HG03196 (cell line): ENCODE measurements at regions not wholly inside any gene's neighbourhood (a gene's known extent, or its start where the extent isn't known, plus 50 kb on each side); places are given as distances from the start of the nearest gene placed in this dataset.

Experiments
- ATAC-seq: cut with Tn5 transposase; IDR thresholded peaks from one replicate; pipeline ENCODE4 v1.9.1; 2021; ENCODE audit not compliant: unreplicated experiment

DNA sequence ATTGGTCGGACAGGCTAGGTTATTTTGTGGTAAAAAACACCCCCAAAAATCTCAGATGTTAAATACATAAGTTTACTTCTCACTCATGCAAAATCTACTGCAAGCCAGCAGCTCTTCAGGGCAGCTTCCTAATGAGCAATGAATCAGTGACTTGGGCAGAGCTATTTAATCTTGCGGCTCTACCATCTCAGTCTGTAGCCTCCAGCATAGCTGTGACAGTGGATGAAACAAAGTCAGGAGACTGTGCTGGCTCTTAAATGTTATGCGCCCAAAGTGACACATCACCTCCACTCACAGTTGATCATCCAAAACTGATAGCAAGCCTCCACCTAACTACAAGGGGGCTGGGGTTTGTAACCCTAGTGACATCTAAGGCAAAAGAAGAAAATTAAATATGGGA is 571.9 kb downstream of the METTL4 start:
- no peak for ATAC-seq

DNA sequence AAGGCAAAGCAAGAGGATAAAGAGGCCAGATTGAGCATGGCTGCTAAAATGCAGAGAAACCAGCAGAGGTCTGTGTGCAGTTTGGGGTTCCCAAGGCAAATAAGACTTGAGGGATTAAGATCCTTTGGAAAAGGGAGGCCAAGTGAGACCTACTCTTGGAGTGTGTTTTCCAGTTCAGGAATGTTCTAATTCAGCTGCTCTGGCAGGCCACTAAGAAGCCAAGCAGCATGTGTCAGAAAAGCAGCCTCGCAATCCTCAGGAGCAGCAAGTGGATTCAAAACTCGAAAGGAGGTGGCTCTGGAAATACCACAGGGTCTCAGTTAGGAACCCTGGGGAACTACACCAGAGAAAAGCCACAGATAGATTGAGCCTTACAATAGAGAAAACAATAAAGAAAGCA is 569.2 kb downstream of the METTL4 start:
- no peak for ATAC-seq

- no peak for ATAC-seq
Measured at GRCh38 chr18:2002604-2003003, 568.7 kb downstream of the METTL4 start.

DNA sequence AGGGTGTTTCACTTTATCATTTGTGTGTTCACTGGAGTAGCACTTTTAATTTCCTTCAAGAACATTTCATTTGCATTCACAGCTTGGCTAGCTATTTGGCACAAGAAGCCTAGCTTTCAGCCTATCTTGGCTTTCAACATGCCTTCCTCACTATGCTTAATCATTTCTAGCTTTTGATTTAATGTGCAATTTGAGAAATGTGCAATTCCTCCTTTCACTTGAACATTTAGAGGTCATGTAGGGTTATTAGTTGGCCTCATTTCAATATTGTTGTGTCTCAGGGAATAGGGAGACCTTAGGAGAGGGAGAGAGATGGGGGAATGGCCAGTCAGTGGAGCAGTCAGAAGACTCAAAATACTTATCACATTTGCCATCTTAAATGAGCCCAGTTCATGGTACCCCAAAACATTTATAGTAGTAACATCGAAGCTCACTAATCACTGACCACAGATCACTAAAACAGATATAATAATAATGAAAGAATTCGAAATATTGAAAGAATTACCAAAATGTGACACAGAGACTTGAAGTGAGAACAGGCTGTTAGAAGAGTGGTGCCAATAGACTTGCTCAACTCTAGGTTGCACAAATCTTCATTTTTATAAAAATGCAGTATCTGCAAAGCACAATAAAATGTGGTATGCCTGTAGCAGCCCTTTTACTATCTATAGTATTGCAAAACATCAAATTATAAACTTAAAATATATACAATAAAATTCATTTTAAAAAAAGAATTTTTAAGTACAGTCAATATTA is 561.2 kb downstream of the METTL4 start:
- no peak for ATAC-seq

DNA sequence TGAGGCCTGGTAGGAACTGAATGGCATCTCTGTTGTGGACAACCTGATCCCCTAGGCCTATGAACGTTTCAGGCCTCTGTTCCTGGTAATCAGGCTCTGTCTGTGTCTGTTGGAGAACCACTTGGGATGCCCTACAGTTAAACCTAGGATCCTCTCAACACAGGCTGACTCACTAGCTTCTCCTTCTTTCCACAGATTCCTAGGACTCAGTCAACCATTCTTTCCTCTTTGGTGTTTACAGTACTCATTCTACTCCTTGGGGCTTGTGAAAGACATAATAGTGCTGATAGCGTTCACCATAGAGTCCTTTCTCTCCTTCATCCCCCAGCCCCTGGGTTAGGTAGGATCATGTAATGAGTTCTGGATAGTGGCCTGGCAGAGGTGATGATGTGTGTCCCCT is 544.3 kb downstream of the METTL4 start:
- no peak for ATAC-seq

GRCh38 chr18:2027756-2028155 is 543.5 kb downstream of the METTL4 start:
- ATAC-seq, result no peak

GRCh38 chr18:2028986-2029385 is 542.3 kb downstream of the METTL4 start:
- no peak for ATAC-seq

- ATAC-seq, result no peak
Measured at GRCh38 chr18:2030647-2031046, 540.7 kb downstream of the METTL4 start.

DNA sequence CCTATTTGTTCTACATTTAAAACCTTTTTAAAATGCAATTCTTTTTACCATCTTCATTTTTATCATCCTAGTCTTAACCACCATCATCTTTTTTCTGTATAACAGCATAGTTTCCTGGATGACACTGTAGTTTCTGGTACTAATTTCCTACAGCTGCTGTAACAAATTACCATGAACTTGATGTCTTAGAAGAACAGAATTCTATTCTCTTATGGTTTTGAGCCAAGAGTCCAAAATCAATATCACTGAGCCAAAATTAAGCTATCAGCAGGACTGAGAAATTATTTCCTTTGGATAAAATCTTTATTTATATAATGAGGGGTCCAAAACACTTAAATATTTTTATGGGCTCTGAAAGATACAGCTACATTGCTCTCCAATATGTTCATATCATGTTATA is 539.3 kb downstream of the METTL4 start:
- ATAC-seq, result no peak

DNA sequence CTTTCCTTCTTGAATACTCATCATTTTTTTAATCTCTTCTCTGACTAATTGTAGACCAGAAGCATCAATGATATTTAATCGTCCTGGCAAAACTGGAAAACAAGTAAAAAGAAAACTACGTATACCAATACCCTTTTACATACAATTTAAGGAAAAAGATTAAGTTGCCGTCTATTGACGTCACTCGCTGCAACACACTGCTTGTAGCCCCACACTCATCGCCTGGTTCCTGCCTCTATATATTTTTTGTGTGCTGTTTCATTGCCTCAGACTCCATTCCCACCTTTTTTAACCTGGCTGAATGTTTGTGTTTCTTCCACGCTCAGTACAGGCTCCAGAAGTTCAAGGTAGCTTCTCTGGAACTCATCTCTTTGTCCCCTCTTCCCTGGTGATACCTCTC is 536.2 kb downstream of the METTL4 start:
- no peak for ATAC-seq

- no peak for ATAC-seq
Measured at GRCh38 chr18:2036086-2036485, 535.2 kb downstream of the METTL4 start.

DNA sequence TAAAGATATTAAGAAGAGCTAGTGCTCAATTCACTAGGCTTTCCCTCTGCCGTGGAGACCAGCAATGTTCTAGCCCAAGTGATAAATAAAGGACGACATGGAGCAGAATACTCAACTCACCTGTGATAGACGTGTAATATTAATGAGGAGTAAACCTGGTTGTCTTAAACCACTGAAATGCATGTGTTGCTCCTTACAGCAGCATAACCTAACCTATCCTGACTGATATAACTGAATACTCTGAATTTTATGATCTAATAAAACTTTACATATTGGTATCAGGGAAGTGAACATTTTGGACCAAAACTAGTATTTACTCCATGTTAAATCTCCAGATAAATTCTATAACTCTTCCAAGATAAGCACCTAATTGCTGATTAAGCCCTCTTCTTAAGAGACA is 531.0 kb downstream of the METTL4 start:
- ATAC-seq, result no peak

GRCh38 chr18:2049986-2050385 is 521.3 kb downstream of the METTL4 start:
- ATAC-seq, result no peak

- ATAC-seq, result no peak
Measured at GRCh38 chr18:2050702-2051201, 520.6 kb downstream of the METTL4 start.

GRCh38 chr18:2053490-2054089 is 517.7 kb downstream of the METTL4 start:
- ATAC-seq, result no peak

- ATAC-seq, result no peak
Measured at GRCh38 chr18:2059336-2059735, 512.0 kb downstream of the METTL4 start.

GRCh38 chr18:2060086-2060485 is 511.2 kb downstream of the METTL4 start:
- no peak for ATAC-seq

GRCh38 chr18:2070631-2071030 is 500.7 kb downstream of the METTL4 start:
- no peak for ATAC-seq

DNA sequence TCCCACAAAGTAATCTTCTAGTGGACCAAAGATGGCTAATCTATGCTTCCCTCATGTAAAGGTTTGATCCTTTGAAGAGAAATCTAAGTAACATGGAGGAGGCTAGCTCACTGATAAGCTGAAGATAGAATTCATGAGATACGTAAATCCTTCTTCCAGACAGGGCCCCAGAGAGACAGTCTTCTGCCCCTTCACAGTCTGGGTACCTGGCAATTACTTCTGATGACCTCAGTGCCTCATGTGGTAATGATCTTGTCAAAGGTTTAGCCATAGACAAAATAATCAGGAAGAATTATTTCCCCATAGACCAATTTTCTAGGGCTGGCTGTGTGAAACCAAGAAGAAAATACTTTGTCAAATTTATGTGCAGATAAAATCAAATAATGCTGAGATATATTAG is 495.8 kb downstream of the METTL4 start:
- no peak for ATAC-seq

GRCh38 chr18:2082676-2083075 is 488.6 kb downstream of the METTL4 start:
- ATAC-seq, result no peak

DNA sequence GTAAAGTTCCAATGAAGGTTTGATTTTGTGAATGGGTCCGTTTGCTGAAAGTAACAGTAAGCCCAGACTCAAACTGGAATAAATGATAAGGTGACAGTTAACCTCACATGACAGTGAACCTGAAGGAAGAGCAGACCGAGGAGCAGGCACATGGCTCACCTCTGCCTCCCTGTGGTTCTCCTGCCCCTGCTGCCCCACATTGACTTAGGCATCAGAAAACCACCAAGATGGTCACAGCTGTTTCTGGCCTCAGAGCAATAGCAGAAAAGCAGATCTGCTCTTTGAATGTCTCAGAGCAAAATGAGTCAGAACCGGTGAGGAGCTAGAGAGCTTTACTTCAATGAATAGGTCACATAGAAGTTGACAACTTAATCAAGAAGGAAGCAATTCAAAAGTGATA is 487.6 kb downstream of the METTL4 start:
- no peak for ATAC-seq

DNA sequence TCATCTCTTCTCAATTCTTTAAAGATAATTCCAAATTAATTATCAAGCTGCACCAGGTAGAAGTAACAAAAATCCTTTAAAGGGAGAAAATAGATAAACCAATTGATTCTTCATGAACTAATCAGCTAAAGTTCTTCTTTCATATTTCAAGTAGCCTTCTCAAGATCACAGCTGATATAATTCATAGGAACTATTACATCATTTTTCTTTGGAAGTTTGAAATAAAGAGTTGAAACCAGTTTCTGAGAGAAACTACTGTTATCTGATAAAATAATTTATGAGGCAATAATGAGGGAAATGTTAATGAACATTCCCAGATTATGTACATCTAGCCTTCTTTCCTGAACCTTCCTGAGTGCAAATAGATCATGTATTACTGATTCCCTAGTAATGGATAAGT is 484.9 kb downstream of the METTL4 start:
- no peak for ATAC-seq
